Activated CD4-positive, alpha-beta T cell treated with anti-CD3 and anti-CD28 coated beads for 36 hours (primary cell): ENCODE measurements at regions not wholly inside any gene's neighbourhood (a gene's known extent, or its start where the extent isn't known, plus 50 kb on each side); places are given as distances from the start of the nearest gene placed in this dataset.
"Not testable (repeated sequence)": the region's sequence is repeated elsewhere in the genome, so short reads cannot be mapped to it uniquely, and the experiment has no call there.

Experiments used
- ATAC-seq: fragments of 200-7000 bp; cut with Tn5 transposase; one replicate; pipeline ENCODE4 v1.10.0; 2021; ENCODE audit warnings: mild to moderate bottlenecking, moderate library complexity
- CTCF ChIA-PET: fragments of 350-600 bp; sonication (Branson Sonifier 250); formaldehyde crosslinking; loops from one replicate; lab custom pipeline; 2021; ENCODE audit warnings: antibody characterized with exemption; lab: Charles Lee
- POLR2A ChIA-PET: fragments of 350-600 bp; sonication (Branson Sonifier 250); formaldehyde crosslinking; loops from one replicate; lab custom pipeline; 2021; ENCODE audit warnings: antibody characterized with exemption, inconsistent platforms; lab: Charles Lee
- DNase-seq: peaks from one replicate; pipeline ENCODE4 v3.0.0-alpha.2; 2020
- H3K27ac Mint-ChIP-seq: one replicate; pipeline ENCODE4 v1.8.0; 2021; ENCODE audit warnings: mixed read lengths
- H3K27me3 Mint-ChIP-seq: one replicate; pipeline ENCODE4 v1.8.0; 2021; ENCODE audit warnings: mixed read lengths
- H3K36me3 Mint-ChIP-seq: one replicate; pipeline ENCODE4 v1.8.0; 2021; ENCODE audit warnings: low read depth, mixed read lengths
- H3K4me1 Mint-ChIP-seq: one replicate; pipeline ENCODE4 v1.8.0; 2021; ENCODE audit warnings: mixed read lengths
- H3K4me3 Mint-ChIP-seq: one replicate; pipeline ENCODE4 v1.8.0; 2021; ENCODE audit warnings: mild to moderate bottlenecking, moderate library complexity, mixed read lengths
- H3K9me3 Mint-ChIP-seq: one replicate; pipeline ENCODE4 v1.8.0; 2021; ENCODE audit warnings: low read depth, mixed read lengths
- intact Hi-C, 2 experiments: fragments of 100-400 bp; cut with DNase I in 1 of 2; cut with micrococcal nuclease in 1 of 2; formaldehyde crosslinking; loops; one replicate each; pipeline versions ENCODE4 v1.14.2 to v1.15.1; 2022 to 2024; cut with DNase I, micrococcal nuclease

- H3K9me3 Mint-ChIP-seq, result no peaks in the 10 kb centered on the region
Measured at GRCh38 chr1:30169269-30169668, 554.1 kb downstream of the MATN1 start.

GRCh38 chr1:30166174-30166573 lies 557.2 kb downstream of the MATN1 start:
- H3K27ac Mint-ChIP-seq, result no peak overlapping the region
- CTCF ChIA-PET, result no interaction called here
- ATAC-seq (no peak), DNase-seq (no peak)
- H3K27me3 Mint-ChIP-seq, result peaks cover 19% of the 10 kb centered on the region
- no peak overlapping the region for H3K4me3 Mint-ChIP-seq
- H3K36me3 Mint-ChIP-seq, result no peaks in the 10 kb centered on the region
- H3K9me3 Mint-ChIP-seq, result no peaks in the 10 kb centered on the region
- H3K4me1 Mint-ChIP-seq, result no peaks in the 10 kb centered on the region
- intact Hi-C loops, result no loop called here
- POLR2A ChIA-PET, result no interaction called here

More at GRCh38 chr1:30169269-30169668, 554.1 kb downstream of the MATN1 start:
- no peak for ATAC-seq
- DNase-seq, result no peak
- Mint-ChIP-seq H3K27ac (no peak overlapping the region), H3K4me1 (no peaks in the 10 kb centered on the region), H3K27me3 (peaks cover 11% of the 10 kb centered on the region), H3K4me3 (no peak overlapping the region), H3K36me3 (no peaks in the 10 kb centered on the region)
- ChIA-PET POLR2A (no interaction called here), CTCF (no interaction called here)
- intact Hi-C loops, result no loop called here

- no peaks in the 10 kb centered on the region for H3K9me3 Mint-ChIP-seq
- CTCF ChIA-PET, result no interaction called here
Measured at GRCh38 chr1:30165116-30165515, 558.3 kb downstream of the MATN1 start.

GRCh38 chr1:30164693-30165092 lies 558.7 kb downstream of the MATN1 start:
- POLR2A ChIA-PET, result no interaction called here
- DNase-seq (no peak), ATAC-seq (no peak)
- H3K4me3 Mint-ChIP-seq, result no peak overlapping the region
- H3K36me3 Mint-ChIP-seq, result no peaks in the 10 kb centered on the region
- H3K9me3 Mint-ChIP-seq, result no peaks in the 10 kb centered on the region
- CTCF ChIA-PET, result no interaction called here
- H3K4me1 Mint-ChIP-seq, result no peaks in the 10 kb centered on the region
- H3K27me3 Mint-ChIP-seq, result peaks cover 21% of the 10 kb centered on the region
- intact Hi-C loops, result no loop called here
- no peak overlapping the region for H3K27ac Mint-ChIP-seq

More at GRCh38 chr1:30165116-30165515, 558.3 kb downstream of the MATN1 start:
- POLR2A ChIA-PET, result no interaction called here
- Mint-ChIP-seq H3K27ac (no peak overlapping the region), H3K36me3 (no peaks in the 10 kb centered on the region), H3K4me1 (no peaks in the 10 kb centered on the region), H3K4me3 (no peak overlapping the region), H3K27me3 (peaks cover 21% of the 10 kb centered on the region)
- intact Hi-C loops, result no loop called here
- DNase-seq, result no peak
- no peak for ATAC-seq

- Mint-ChIP-seq H3K9me3 (no peaks in the 10 kb centered on the region), H3K4me1 (no peaks in the 10 kb centered on the region), H3K4me3 (no peak overlapping the region), H3K27me3 (peaks cover 21% of the 10 kb centered on the region), H3K36me3 (no peaks in the 10 kb centered on the region), H3K27ac (no peak overlapping the region)
- POLR2A ChIA-PET, result no interaction called here
- intact Hi-C loops, result no loop called here
- DNase-seq (no peak), ATAC-seq (no peak)
- CTCF ChIA-PET, result no interaction called here
Measured at GRCh38 chr1:30162565-30162964, 560.8 kb downstream of the MATN1 start.

GRCh38 chr1:30161953-30162352 lies 561.4 kb downstream of the MATN1 start:
- no peak for ATAC-seq
- Mint-ChIP-seq H3K27me3 (peaks cover 21% of the 10 kb centered on the region), H3K36me3 (no peaks in the 10 kb centered on the region), H3K4me3 (no peak overlapping the region), H3K9me3 (no peaks in the 10 kb centered on the region), H3K4me1 (no peaks in the 10 kb centered on the region), H3K27ac (no peak overlapping the region)
- no peak for DNase-seq
- CTCF ChIA-PET, result no interaction called here
- POLR2A ChIA-PET, result no interaction called here
- intact Hi-C loops, result no loop called here

- ChIA-PET CTCF (no interaction called here), POLR2A (interaction anchor here (0.7 kb wide), 1 partner anchor 57 kb away, joined by 3 read pairs; no protein-coding TSS in a partner anchor)
- Mint-ChIP-seq H3K27me3 (peaks cover 20% of the 10 kb centered on the region), H3K9me3 (no peaks in the 10 kb centered on the region), H3K4me3 (no peak overlapping the region), H3K27ac (no peak overlapping the region), H3K4me1 (no peaks in the 10 kb centered on the region), H3K36me3 (no peaks in the 10 kb centered on the region)
- intact Hi-C loops, result no loop called here
- DNase-seq, result no peak
- ATAC-seq, result no peak
Measured at GRCh38 chr1:30160999-30161689, 562.2 kb downstream of the MATN1 start.

GRCh38 chr1:30159015-30159414 lies 564.4 kb downstream of the MATN1 start:
- H3K9me3 Mint-ChIP-seq, result peaks cover 3% of the 10 kb centered on the region
- no peak overlapping the region for H3K27ac Mint-ChIP-seq
- H3K27me3 Mint-ChIP-seq, result peaks cover 19% of the 10 kb centered on the region
- no peak overlapping the region for H3K4me3 Mint-ChIP-seq
- H3K36me3 Mint-ChIP-seq, result no peaks in the 10 kb centered on the region
- POLR2A ChIA-PET, result no interaction called here
- no peak for ATAC-seq
- intact Hi-C loops, result no loop called here
- no peaks in the 10 kb centered on the region for H3K4me1 Mint-ChIP-seq
- no peak for DNase-seq
- CTCF ChIA-PET, result no interaction called here

- intact Hi-C loops, POLR2A ChIA-PET, H3K4me3 Mint-ChIP-seq, ATAC-seq, DNase-seq, H3K27ac Mint-ChIP-seq, H3K36me3 Mint-ChIP-seq, H3K4me1 Mint-ChIP-seq, CTCF ChIA-PET: not testable (repeated sequence)
- Mint-ChIP-seq H3K9me3 (peaks cover 13% of the 10 kb centered on the region), H3K27me3 (peaks cover 12% of the 10 kb centered on the region)
Measured at GRCh38 chr1:30155698-30156097, 567.7 kb downstream of the MATN1 start.

GRCh38 chr1:30155253-30155652 lies 568.1 kb downstream of the MATN1 start:
- peaks cover 13% of the 10 kb centered on the region for H3K9me3 Mint-ChIP-seq
- CTCF ChIA-PET, H3K4me1 Mint-ChIP-seq, DNase-seq, H3K27ac Mint-ChIP-seq, H3K4me3 Mint-ChIP-seq, ATAC-seq, intact Hi-C loops, POLR2A ChIA-PET, H3K36me3 Mint-ChIP-seq: not testable (repeated sequence)
- peaks cover 11% of the 10 kb centered on the region for H3K27me3 Mint-ChIP-seq

- intact Hi-C loops, result no loop called here
- Mint-ChIP-seq H3K9me3 (peaks cover 13% of the 10 kb centered on the region), H3K4me3 (no peak overlapping the region)
Measured at GRCh38 chr1:30153743-30154449, 569.5 kb downstream of the MATN1 start.

GRCh38 chr1:30151826-30152225 lies 571.6 kb downstream of the MATN1 start:
- H3K9me3 Mint-ChIP-seq, result peaks cover 13% of the 10 kb centered on the region
- ChIA-PET POLR2A (no interaction called here), CTCF (no interaction called here)
- H3K36me3 Mint-ChIP-seq, result no peaks in the 10 kb centered on the region
- no peak overlapping the region for H3K4me3 Mint-ChIP-seq
- ATAC-seq, result no peak
- H3K27ac Mint-ChIP-seq, result no peak overlapping the region
- H3K27me3 Mint-ChIP-seq, result peaks cover 10% of the 10 kb centered on the region
- intact Hi-C loops, result no loop called here
- H3K4me1 Mint-ChIP-seq, result no peaks in the 10 kb centered on the region
- no peak for DNase-seq

More at GRCh38 chr1:30153743-30154449, 569.5 kb downstream of the MATN1 start:
- ChIA-PET CTCF (no interaction called here), POLR2A (no interaction called here)
- no peak for ATAC-seq
- DNase-seq, result no peak
- Mint-ChIP-seq H3K27ac (no peak overlapping the region), H3K36me3 (no peaks in the 10 kb centered on the region), H3K4me1 (no peaks in the 10 kb centered on the region), H3K27me3 (peaks cover 10% of the 10 kb centered on the region)
